Neural progenitor cell (in vitro differentiated cells): ENCODE measurements at regions not wholly inside any gene's neighbourhood (a gene's known extent, or its start where the extent isn't known, plus 50 kb on each side); places are given as distances from the start of the nearest gene placed in this dataset.

Source experiments
- DNase-seq: peaks from one replicate; pipeline ENCODE4 v3.0.0-alpha.2; 2016; ENCODE audit warnings: low spot score
- H2AFZ ChIP-seq: fragments of 200-600 bp; sonication (generic); replicated peaks from 2 replicates; pipeline ENCODE4 v1.6.1; 2016; ENCODE audit warnings: antibody characterized with exemption
- H3F3A ChIP-seq: fragments of 200-600 bp; sonication (generic); 2 replicates; pipeline ENCODE4 v1.6.1; 2016; ENCODE audit warnings: antibody characterized with exemption, low read depth
- H3K27ac ChIP-seq: fragments of 200-600 bp; sonication (generic); 2 replicates; pipeline ENCODE4 v1.5.1; 2016; ENCODE audit warnings: mild to moderate bottlenecking
- H3K27me3 ChIP-seq: fragments of 200-600 bp; sonication (generic); 2 replicates; pipeline ENCODE4 v1.6.1; 2016; ENCODE audit warnings: mild to moderate bottlenecking, moderate library complexity
- H3K36me3 ChIP-seq: fragments of 200-600 bp; sonication (generic); 2 replicates; pipeline ENCODE4 v1.5.1; 2016
- H3K4me1 ChIP-seq: fragments of 200-600 bp; sonication (generic); 2 replicates; pipeline ENCODE4 v1.6.1; 2016; ENCODE audit warnings: mixed run types
- H3K4me2 ChIP-seq: fragments of 200-600 bp; sonication (generic); 2 replicates; pipeline ENCODE4 v1.6.1; 2016
- H3K4me3 ChIP-seq: fragments of 200-600 bp; sonication (generic); 2 replicates; pipeline ENCODE4 v1.5.1; 2016
- H3K79me2 ChIP-seq: fragments of 200-600 bp; sonication (generic); 2 replicates; pipeline ENCODE4 v1.6.1; 2016; ENCODE audit warnings: low read depth
- H3K9ac ChIP-seq: fragments of 200-600 bp; sonication (generic); 2 replicates; pipeline ENCODE4 v1.6.1; 2016
- H3K9me3 ChIP-seq: fragments of 200-600 bp; sonication (generic); 2 replicates; pipeline ENCODE4 v1.5.1; 2016; ENCODE audit warnings: low read depth
- H4K20me1 ChIP-seq: fragments of 200-600 bp; sonication (generic); 2 replicates; pipeline ENCODE4 v1.6.1; 2016; ENCODE audit warnings: low read depth
- H3K27ac Mint-ChIP-seq: 3 replicates; pipeline ENCODE4 v1.8.0; 2021; ENCODE audit warnings: mixed read lengths
- H3K27me3 Mint-ChIP-seq: 2 replicates; pipeline ENCODE4 v1.8.0; 2022; ENCODE audit warnings: low read depth, mild to moderate bottlenecking, inconsistent platforms, moderate library complexity, mixed read lengths; ENCODE audit not compliant: insufficient read depth
- H3K36me3 Mint-ChIP-seq: 3 replicates; pipeline ENCODE4 v1.8.0; 2021; ENCODE audit warnings: mixed read lengths
- H3K4me1 Mint-ChIP-seq: 3 replicates; pipeline ENCODE4 v1.8.0; 2021; ENCODE audit warnings: mixed read lengths
- H3K4me3 Mint-ChIP-seq: 3 replicates; pipeline ENCODE4 v1.8.0; 2021; ENCODE audit warnings: mild to moderate bottlenecking, moderate library complexity, mixed read lengths
- H3K9me3 Mint-ChIP-seq: 3 replicates; pipeline ENCODE4 v1.8.0; 2020; ENCODE audit warnings: mixed read lengths
- CTCF ChIP-seq: fragments of 200-600 bp; sonication (generic); IDR thresholded peaks from 2 replicates; pipeline ENCODE4 v1.5.1; 2017; ENCODE audit warnings: antibody characterized with exemption, mild to moderate bottlenecking
- EZH2 ChIP-seq: fragments of 200-600 bp; sonication (generic); IDR thresholded peaks from 2 replicates; pipeline ENCODE4 v1.6.1; 2017; ENCODE audit warnings: antibody characterized with exemption, mild to moderate bottlenecking, moderate library complexity
- EZH2phosphoT487 ChIP-seq: fragments of 200-600 bp; sonication (generic); IDR thresholded peaks from 2 replicates; pipeline ENCODE4 v1.6.1; 2017; ENCODE audit warnings: antibody characterized with exemption

GRCh38 chr4:18439311-18439710, 417.8 kb upstream of the LCORL start:
- Mint-ChIP-seq H3K27ac (no peak overlapping the region), H3K9me3 (peaks cover 5% of the 10 kb centered on the region), H3K27me3 (peaks cover 4% of the 10 kb centered on the region), H3K36me3 (no peaks in the 10 kb centered on the region), H3K4me1 (peaks cover 6% of the 10 kb centered on the region), H3K4me3 (no peak overlapping the region)
- H3K4me3 ChIP-seq: no peak overlapping the region
- H3K27me3 ChIP-seq: no peaks in the 10 kb centered on the region
- no peaks in the 10 kb centered on the region for H3K4me1 ChIP-seq
- no peaks in the 10 kb centered on the region for H3K36me3 ChIP-seq
- H3K9me3 ChIP-seq: no peaks in the 10 kb centered on the region
- no peak overlapping the region for H2AFZ ChIP-seq
- TF ChIP-seq CTCF: no peak
- no peak for TF ChIP-seq EZH2phosphoT487
- no peak for TF ChIP-seq EZH2
- DNase-seq: no peak
- H3K9ac ChIP-seq: no peak overlapping the region
- H3K4me2 ChIP-seq: no peak overlapping the region
- no peaks in the 10 kb centered on the region for H3F3A ChIP-seq
- no peaks in the 10 kb centered on the region for H4K20me1 ChIP-seq
- H3K27ac ChIP-seq: no peak overlapping the region
- H3K79me2 ChIP-seq: no peaks in the 10 kb centered on the region

- Histone ChIP-seq H3F3A (no peaks in the 10 kb centered on the region), H3K4me1 (no peaks in the 10 kb centered on the region), H3K36me3 (no peaks in the 10 kb centered on the region), H3K79me2 (no peaks in the 10 kb centered on the region), H3K4me3 (no peak overlapping the region), H3K9ac (no peak overlapping the region), H2AFZ (no peak overlapping the region), H3K27me3 (no peaks in the 10 kb centered on the region), H3K4me2 (no peak overlapping the region), H4K20me1 (no peaks in the 10 kb centered on the region), H3K27ac (no peak overlapping the region), H3K9me3 (no peaks in the 10 kb centered on the region)
- peaks cover 20% of the 10 kb centered on the region for H3K4me1 Mint-ChIP-seq
- no peaks in the 10 kb centered on the region for H3K36me3 Mint-ChIP-seq
- H3K27me3 Mint-ChIP-seq: peaks cover 4% of the 10 kb centered on the region
- no peak overlapping the region for H3K27ac Mint-ChIP-seq
- no peaks in the 10 kb centered on the region for H3K9me3 Mint-ChIP-seq
- no peak overlapping the region for H3K4me3 Mint-ChIP-seq
- DNase-seq: no peak
- no peak for TF ChIP-seq CTCF
- no peak for TF ChIP-seq EZH2phosphoT487
- no peak for TF ChIP-seq EZH2
Measured at GRCh38 chr4:18435781-18436180, 414.2 kb upstream of the LCORL start.

GRCh38 chr4:18422685-18423084, 401.1 kb upstream of the LCORL start:
- Histone ChIP-seq H3K36me3 (no peaks in the 10 kb centered on the region), H3K4me2 (no peak overlapping the region), H3K4me3 (no peak overlapping the region), H3K9ac (no peak overlapping the region), H3K4me1 (no peaks in the 10 kb centered on the region), H3K9me3 (no peaks in the 10 kb centered on the region), H2AFZ (no peak overlapping the region), H4K20me1 (no peaks in the 10 kb centered on the region), H3K27ac (no peak overlapping the region), H3F3A (no peaks in the 10 kb centered on the region), H3K27me3 (no peaks in the 10 kb centered on the region), H3K79me2 (no peaks in the 10 kb centered on the region)
- Mint-ChIP-seq H3K27ac (no peak overlapping the region), H3K4me1 (peaks cover 8% of the 10 kb centered on the region), H3K27me3 (peaks cover 3% of the 10 kb centered on the region), H3K4me3 (no peak overlapping the region), H3K9me3 (peaks cover 3% of the 10 kb centered on the region), H3K36me3 (no peaks in the 10 kb centered on the region)
- TF ChIP-seq CTCF (no peak), EZH2phosphoT487 (no peak), EZH2 (no peak)
- no peak for DNase-seq
